H1 (cell line): ENCODE measurements at regions not wholly inside any gene's neighbourhood (a gene's known extent, or its start where the extent isn't known, plus 50 kb on each side); places are given as distances from the start of the nearest gene placed in this dataset.

Experiments
- ASH2L ChIP-seq: fragments of 200-600, 300-600 bp; sonication (generic); IDR thresholded peaks from one replicate; pipeline ENCODE4 v1.7.1; 2017; ENCODE audit warnings: low read length
- BCL11A ChIP-seq, 2 experiments: IDR thresholded peaks; one replicate each; pipeline ENCODE4 v1.6.1; 2011; ENCODE audit warnings: low read depth in 2 of 2, low read length in 2 of 2, mild to moderate bottlenecking in 2 of 2
- BRCA1 ChIP-seq: IDR thresholded peaks from 2 replicates; pipeline ENCODE4 v1.6.1; 2012; ENCODE audit warnings: low read depth, low read length, improper control_type of control experiment
- CTBP2 ChIP-seq: IDR thresholded peaks from 2 replicates; pipeline ENCODE4 v1.7.0; 2011; ENCODE audit warnings: borderline replicate concordance, mild to moderate bottlenecking, moderate library complexity, mixed read lengths, low read length; ENCODE audit not compliant: insufficient read depth, insufficient read length
- EP300 ChIP-seq, 2 experiments: IDR thresholded peaks; 1 replicate in 1 of 2; 2 replicates in 1 of 2; pipeline ENCODE4 v1.6.1; 2011 to 2012; ENCODE audit warnings: low read depth in 2 of 2, low read length in 2 of 2, mild to moderate bottlenecking in 2 of 2, borderline replicate concordance in 1 of 2, inconsistent platforms in 1 of 2, moderate library complexity in 1 of 2
- EZH2 ChIP-seq: fragments of 200-600 bp; sonication (generic); IDR thresholded peaks from 2 replicates; pipeline ENCODE4 v1.7.1; 2012; ENCODE audit warnings: low read depth, mild to moderate bottlenecking, moderate library complexity, low read length, inconsistent platforms; ENCODE audit not compliant: severe bottlenecking
- HDAC6 ChIP-seq: IDR thresholded peaks from one replicate; pipeline ENCODE4 v1.7.1; 2012; ENCODE audit warnings: low read depth, mild to moderate bottlenecking, inconsistent platforms, low read length, moderate library complexity
- JUND ChIP-seq: IDR thresholded peaks from 2 replicates; pipeline ENCODE4 v1.6.1; 2011; ENCODE audit warnings: mild to moderate bottlenecking, improper control_type of control experiment, low read length
- KDM1A ChIP-seq: fragments of 200-600, 300-600 bp; sonication (generic); IDR thresholded peaks from 2 replicates; pipeline ENCODE4 v1.7.1; 2016; ENCODE audit warnings: mild to moderate bottlenecking, low read length, borderline replicate concordance
- KDM5A ChIP-seq: fragments of 200-600 bp; IDR thresholded peaks from 2 replicates; pipeline ENCODE4 v1.7.1; 2012; ENCODE audit warnings: mild to moderate bottlenecking, low read length, inconsistent platforms, mixed read lengths
- PHF8 ChIP-seq: fragments of 200-600 bp; sonication (generic); conservative IDR thresholded peaks from 2 replicates; pipeline ENCODE4 v1.7.1; 2012; ENCODE audit warnings: low read depth, mild to moderate bottlenecking, inconsistent platforms, low read length, moderate library complexity
- POLR2AphosphoS5 ChIP-seq: IDR thresholded peaks from 2 replicates; pipeline ENCODE4 v1.6.1; 2011; ENCODE audit warnings: low read depth, low read length
- RFX5 ChIP-seq: IDR thresholded peaks from 2 replicates; pipeline ENCODE4 v1.6.1; 2011; ENCODE audit warnings: low read depth, low read length, improper control_type of control experiment, borderline replicate concordance
- RNF2 ChIP-seq: fragments of 200-900, 300-1000 bp; sonication (generic); IDR thresholded peaks from 2 replicates; pipeline ENCODE4 v1.7.1; 2016; ENCODE audit warnings: borderline replicate concordance, low read depth, mild to moderate bottlenecking, antibody characterized with exemption, low read length; ENCODE audit not compliant: poor library complexity, severe bottlenecking; ENCODE audit errors: missing control alignments
- SIRT6 ChIP-seq: IDR thresholded peaks from one replicate; pipeline ENCODE4 v1.7.1; 2012; ENCODE audit warnings: low read length, inconsistent platforms
- SP2 ChIP-seq: IDR thresholded peaks from 2 replicates; pipeline ENCODE4 v1.6.1; 2012; ENCODE audit warnings: mild to moderate bottlenecking, low read length, inconsistent platforms
- TAF7 ChIP-seq: optimal IDR thresholded peaks from 2 replicates; pipeline ENCODE3; 2011; ENCODE audit warnings: low read depth, mild to moderate bottlenecking, inconsistent platforms, low read length, moderate library complexity, borderline replicate concordance
- ZNF274 ChIP-seq: IDR thresholded peaks from 2 replicates; pipeline ENCODE4 v1.7.0; 2012; ENCODE audit warnings: low read length, borderline replicate concordance; ENCODE audit errors: extremely low read depth
- TF ChIP-seq, protein P1 (sequence below), 3 experiments: IDR thresholded peaks; 1 replicate in 2 of 3; 2 replicates in 1 of 3; pipeline versions ENCODE4 v1.5.1 to v1.6.1; 2011; ENCODE audit warnings: low read length in 3 of 3, mild to moderate bottlenecking in 3 of 3, inconsistent platforms in 2 of 3, low read depth in 1 of 3, moderate library complexity in 1 of 3; ENCODE audit not compliant: insufficient read depth in 1 of 3; ENCODE audit errors: control extremely low read depth in 1 of 3

DNA sequence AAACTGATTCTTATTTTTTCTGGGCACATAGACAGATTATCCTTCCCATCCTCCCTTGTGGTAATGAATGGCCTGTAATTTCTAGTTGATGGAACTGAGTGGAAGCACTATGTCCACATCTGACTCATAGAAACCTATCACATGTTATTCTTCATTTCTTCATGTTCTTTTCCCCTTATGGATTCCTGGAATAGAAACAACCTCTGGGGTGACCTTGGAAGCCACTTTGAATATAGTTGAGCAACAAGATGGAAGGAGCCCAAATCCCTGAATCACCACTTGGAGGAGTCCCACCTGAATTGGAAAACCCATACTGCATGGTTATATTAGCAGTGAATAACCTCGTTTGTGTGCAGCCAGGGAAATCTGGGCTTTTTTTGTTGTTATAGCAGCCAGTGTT is 137.8 kb downstream of the MID1IP1 start (continued):
- TF ChIP-seq KDM5A, result no peak
- TF ChIP-seq EZH2, result no peak
- TF ChIP-seq ZNF274, result no peak
- TF ChIP-seq RNF2, result no peak
- TF ChIP-seq RFX5, result no peak
- TF ChIP-seq JUND, result no peak
- no peak for TF ChIP-seq HDAC6
- no peak for TF ChIP-seq EP300 (IDR thresholded peaks at IDR 0.05; ENCODE audit: borderline replicate concordance in 1 of 2, low read depth in 2 of 2, low read length in 2 of 2)
- TF ChIP-seq KDM1A, result no peak
- no peak for TF ChIP-seq ASH2L
- TF ChIP-seq PHF8, result no peak
- TF ChIP-seq BCL11A (IDR thresholded peaks at IDR 0.05; ENCODE audit: low read depth in 2 of 2, low read length in 2 of 2), result no peak
- TF ChIP-seq POLR2AphosphoS5, result no peak
- no peak for TF ChIP-seq CTBP2
- no peak for TF ChIP-seq SIRT6
- no peak for TF ChIP-seq BRCA1
- TF ChIP-seq TAF7, result no peak
- TF ChIP-seq SP2, result no peak
- TF ChIP-seq, protein P1, sequence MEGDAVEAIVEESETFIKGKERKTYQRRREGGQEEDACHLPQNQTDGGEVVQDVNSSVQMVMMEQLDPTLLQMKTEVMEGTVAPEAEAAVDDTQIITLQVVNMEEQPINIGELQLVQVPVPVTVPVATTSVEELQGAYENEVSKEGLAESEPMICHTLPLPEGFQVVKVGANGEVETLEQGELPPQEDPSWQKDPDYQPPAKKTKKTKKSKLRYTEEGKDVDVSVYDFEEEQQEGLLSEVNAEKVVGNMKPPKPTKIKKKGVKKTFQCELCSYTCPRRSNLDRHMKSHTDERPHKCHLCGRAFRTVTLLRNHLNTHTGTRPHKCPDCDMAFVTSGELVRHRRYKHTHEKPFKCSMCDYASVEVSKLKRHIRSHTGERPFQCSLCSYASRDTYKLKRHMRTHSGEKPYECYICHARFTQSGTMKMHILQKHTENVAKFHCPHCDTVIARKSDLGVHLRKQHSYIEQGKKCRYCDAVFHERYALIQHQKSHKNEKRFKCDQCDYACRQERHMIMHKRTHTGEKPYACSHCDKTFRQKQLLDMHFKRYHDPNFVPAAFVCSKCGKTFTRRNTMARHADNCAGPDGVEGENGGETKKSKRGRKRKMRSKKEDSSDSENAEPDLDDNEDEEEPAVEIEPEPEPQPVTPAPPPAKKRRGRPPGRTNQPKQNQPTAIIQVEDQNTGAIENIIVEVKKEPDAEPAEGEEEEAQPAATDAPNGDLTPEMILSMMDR (IDR thresholded peaks at IDR 0.05; ENCODE audit: control extremely low read depth in 1 of 3, insufficient read depth in 1 of 3, low read depth in 1 of 3, low read length in 3 of 3), result no peak
